HG02970 (cell line): ENCODE measurements at regions not wholly inside any gene's neighbourhood (a gene's known extent, or its start where the extent isn't known, plus 50 kb on each side); places are given as distances from the start of the nearest gene placed in this dataset.

Source experiments
- ATAC-seq: cut with Tn5 transposase; IDR thresholded peaks from one replicate; pipeline ENCODE4 v1.9.1; 2021; ENCODE audit warnings: mild to moderate bottlenecking, moderate library complexity, moderate number of reproducible peaks; ENCODE audit not compliant: unreplicated experiment, low FRiP score

- ATAC-seq: no peak
Observed at GRCh38 chr9:89720696-89721175, 115.9 kb downstream of the GADD45G start.

- ATAC-seq: no peak
Observed at GRCh38 chr9:89721176-89721700, 116.4 kb downstream of the GADD45G start.

GRCh38 chr9:89721971-89722530 lies 117.2 kb downstream of the GADD45G start:
- ATAC-seq: no peak

DNA sequence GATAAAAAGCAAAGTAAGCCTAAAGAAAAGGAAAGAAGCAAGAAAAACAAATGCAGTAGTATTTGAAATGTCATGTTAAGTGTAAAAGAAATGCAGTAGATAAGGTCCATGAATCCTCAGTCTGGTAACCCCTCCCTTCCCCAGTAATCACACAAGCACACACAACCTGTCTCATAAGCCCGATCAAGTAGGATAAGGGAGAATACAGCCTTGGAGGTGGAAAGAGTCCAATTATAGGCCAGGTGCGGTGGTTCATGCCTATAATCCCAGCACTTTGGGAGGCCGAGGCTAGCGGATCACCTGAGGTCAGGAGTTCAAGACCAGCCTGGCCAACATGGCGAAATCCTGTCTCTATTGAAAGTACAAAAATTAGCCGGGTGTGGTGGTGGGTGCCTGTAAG lies 117.9 kb downstream of the GADD45G start:
- no peak for ATAC-seq

DNA sequence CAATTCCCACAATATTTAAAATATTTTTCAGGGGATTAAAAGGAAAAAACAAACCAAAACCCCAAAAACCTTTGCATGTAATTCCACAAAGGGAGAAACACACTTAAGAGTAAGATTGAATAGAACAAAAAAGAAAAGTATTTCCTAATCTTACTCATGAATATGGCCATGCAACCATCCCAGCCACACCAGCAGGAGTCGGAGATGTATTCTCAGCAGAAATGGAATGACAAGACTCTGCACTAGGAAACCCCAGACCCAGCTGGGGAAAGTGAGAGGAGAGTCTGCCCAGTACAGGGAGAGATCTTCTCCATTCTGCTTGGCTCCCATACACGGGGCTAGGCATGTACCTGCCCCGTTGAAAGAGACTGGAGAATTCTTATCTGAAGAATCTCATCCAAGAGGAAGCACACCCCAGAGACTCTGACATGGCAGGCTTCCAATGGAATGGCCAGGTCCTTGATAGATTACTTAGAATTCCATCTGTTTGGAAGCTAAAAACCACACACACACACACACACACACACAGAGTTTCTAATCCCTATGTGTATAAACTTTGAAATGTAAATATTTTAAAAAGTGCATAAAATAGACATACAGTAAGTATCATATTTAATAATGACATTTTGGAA lies 118.8 kb downstream of the GADD45G start:
- no peak for ATAC-seq

- ATAC-seq: no peak
Observed at GRCh38 chr9:89724659-89725058, 119.8 kb downstream of the GADD45G start.

- no peak for ATAC-seq
Observed at GRCh38 chr9:89725271-89725670, 120.5 kb downstream of the GADD45G start.

GRCh38 chr9:89729954-89730530 lies 125.2 kb downstream of the GADD45G start:
- ATAC-seq: no peak

DNA sequence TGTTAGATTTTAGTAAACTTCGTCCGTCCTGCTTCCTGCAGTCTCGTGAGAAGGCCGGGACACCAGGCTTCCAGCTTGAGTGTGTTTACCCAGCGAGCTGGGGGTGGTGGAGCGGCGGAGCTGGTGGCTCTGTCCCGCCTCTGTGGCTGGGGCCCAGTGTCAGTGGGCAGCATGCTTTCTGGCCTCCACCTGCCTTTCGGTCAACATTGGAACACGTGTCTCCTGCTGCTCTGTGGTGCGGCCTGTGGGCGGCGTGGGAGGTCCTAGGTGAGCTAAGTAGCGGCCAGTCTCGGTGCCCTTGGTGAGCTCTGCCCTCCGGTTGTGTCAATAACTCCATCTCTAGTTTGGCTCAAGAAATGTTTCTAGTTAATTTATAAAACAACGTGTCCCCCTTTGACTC lies 125.9 kb downstream of the GADD45G start:
- no peak for ATAC-seq

DNA sequence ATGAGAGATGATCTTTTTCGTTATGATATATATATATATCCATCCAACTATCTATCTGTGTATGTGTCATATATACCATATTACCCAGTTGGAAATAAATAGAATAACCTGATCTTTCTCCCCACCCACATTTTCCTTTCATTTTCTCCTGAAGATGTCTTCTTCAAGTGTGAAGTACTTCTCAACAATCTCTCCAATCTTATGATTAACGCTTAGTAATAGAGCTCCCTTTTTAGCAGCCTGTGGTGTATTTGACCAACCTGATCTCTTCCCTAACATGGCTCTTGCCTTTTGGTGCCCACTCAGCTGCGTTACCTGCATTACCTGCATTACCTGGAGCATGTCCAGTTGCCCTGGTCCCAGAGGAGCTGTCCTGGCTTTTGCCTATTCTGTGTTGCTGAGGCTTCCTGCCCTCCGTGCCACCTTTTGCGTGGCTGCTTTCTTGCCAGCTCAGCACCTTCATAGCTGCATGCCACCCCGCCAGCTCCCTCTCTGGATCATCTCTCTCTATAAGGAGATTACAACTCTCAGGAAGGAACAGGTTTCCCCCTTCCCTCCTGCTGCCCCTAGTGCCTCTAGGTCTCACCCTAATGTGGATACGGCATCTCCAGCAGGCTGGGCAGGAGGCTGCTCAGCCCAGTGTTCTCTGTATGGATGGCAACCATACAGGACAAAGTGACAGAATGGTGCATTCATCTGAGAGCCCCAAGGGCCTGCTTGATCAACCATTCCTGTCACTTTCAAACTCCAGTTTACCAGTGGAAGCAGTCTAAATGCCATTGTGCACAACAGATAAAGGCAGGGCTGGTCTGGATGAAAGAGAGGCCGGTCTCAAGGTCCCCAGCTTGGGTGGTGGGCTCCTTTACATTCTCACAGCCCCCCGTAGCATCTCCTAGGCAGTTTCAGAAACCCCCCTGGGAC lies 126.7 kb downstream of the GADD45G start:
- no peak for ATAC-seq

GRCh38 chr9:89732295-89732938 lies 127.6 kb downstream of the GADD45G start:
- no peak for ATAC-seq

- ATAC-seq: no peak
Observed at GRCh38 chr9:89732939-89733324, 128.1 kb downstream of the GADD45G start.

DNA sequence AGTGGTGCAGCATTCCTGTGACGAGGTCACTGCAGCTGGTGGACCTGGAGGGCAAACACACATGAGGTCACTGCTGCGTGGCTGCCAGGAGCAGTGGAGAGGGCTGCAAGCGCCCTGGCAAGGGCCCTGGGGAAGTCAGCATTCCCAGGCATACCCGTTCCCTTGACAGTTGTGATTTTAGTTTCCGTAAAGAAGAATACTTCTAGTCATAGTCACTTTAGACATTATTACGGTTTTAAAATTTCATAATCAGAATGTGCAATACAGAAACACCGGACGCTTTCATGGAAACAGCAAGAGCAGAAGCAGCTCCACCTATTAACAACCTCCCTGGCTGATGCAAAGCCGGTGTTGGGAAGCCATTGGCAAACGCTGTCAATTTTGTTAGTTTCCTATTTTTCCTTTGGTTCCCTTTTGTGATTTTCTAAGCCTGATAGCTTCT lies 129.8 kb downstream of the GADD45G start:
- no peak for ATAC-seq

- ATAC-seq: no peak
Observed at GRCh38 chr9:89738137-89738932, 133.5 kb downstream of the GADD45G start.

- no peak for ATAC-seq
Observed at GRCh38 chr9:89739511-89739910, 134.7 kb downstream of the GADD45G start.

GRCh38 chr9:89739916-89740315 lies 135.1 kb downstream of the GADD45G start:
- no peak for ATAC-seq

GRCh38 chr9:89740722-89741121 lies 135.9 kb downstream of the GADD45G start:
- ATAC-seq: no peak

- ATAC-seq: no peak
Observed at GRCh38 chr9:89742660-89743059, 137.8 kb downstream of the GADD45G start.

DNA sequence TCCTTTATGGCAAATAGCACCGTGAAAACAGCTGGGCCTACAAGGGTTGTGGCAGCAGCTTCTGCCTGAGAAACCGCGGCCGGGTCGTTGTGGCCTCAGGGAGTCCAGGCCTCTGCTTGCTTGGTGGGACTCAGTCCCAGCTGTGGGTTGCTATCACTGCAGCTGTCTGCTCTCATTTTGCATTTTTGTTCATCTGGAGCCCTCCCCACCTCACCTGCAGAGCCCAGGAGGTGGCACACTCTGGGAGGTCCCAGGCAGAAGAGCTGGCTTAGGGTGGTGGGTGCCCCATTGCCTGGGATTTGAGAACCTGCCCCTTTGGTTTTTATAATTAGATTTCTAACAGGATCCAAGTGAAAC lies 138.4 kb downstream of the GADD45G start:
- no peak for ATAC-seq
